Fibroblast of pulmonary artery (primary cell): ENCODE measurements at regions not wholly inside any gene's neighbourhood (a gene's known extent, or its start where the extent isn't known, plus 50 kb on each side); places are given as distances from the start of the nearest gene placed in this dataset.
"Not testable (repeated sequence)": the region's sequence is repeated elsewhere in the genome, so short reads cannot be mapped to it uniquely, and the experiment has no call there.

Experiments
- DNase-seq: peaks from one replicate; pipeline ENCODE4 v3.0.0-alpha.2; 2010; ENCODE audit warnings: low read depth
- H3K4me3 ChIP-seq: replicated peaks from 2 replicates; pipeline ENCODE4 v1.5.1; 2011; ENCODE audit warnings: low read depth, mild to moderate bottlenecking, control low read depth, low read length, moderate library complexity
- CTCF ChIP-seq: IDR thresholded peaks from 2 replicates; pipeline ENCODE4 v1.5.1; 2011; ENCODE audit warnings: mild to moderate bottlenecking, control low read depth, low read length, inconsistent platforms; ENCODE audit errors: missing control alignments

GRCh38 chr21:31420988-31421387, 76.9 kb upstream of the TIAM1 start:
- no peak for TF ChIP-seq CTCF
- no peak overlapping the region for H3K4me3 ChIP-seq
- DNase-seq, result no peak

- DNase-seq, result no peak
- no peak overlapping the region for H3K4me3 ChIP-seq
- TF ChIP-seq CTCF, result no peak
Measured at GRCh38 chr21:31420354-31420753, 76.3 kb upstream of the TIAM1 start.

- H3K4me3 ChIP-seq, result no peak overlapping the region
Measured at GRCh38 chr21:31418377-31419001, 74.4 kb upstream of the TIAM1 start.

GRCh38 chr21:31417214-31417613, 73.2 kb upstream of the TIAM1 start:
- not testable (repeated sequence) for H3K4me3 ChIP-seq, DNase-seq

More at GRCh38 chr21:31418377-31419001, 74.4 kb upstream of the TIAM1 start:
- TF ChIP-seq CTCF, result no peak
- no peak for DNase-seq

GRCh38 chr21:31416465-31416864, 72.4 kb upstream of the TIAM1 start:
- H3K4me3 ChIP-seq, result no peak overlapping the region
- peak; percentile 63 for DNase-seq
- no peak for TF ChIP-seq CTCF

- no peak overlapping the region for H3K4me3 ChIP-seq
- TF ChIP-seq CTCF, result no peak
- DNase-seq, result no peak
Measured at GRCh38 chr21:31414263-31415000, 70.4 kb upstream of the TIAM1 start.

GRCh38 chr21:31413698-31414097, 69.6 kb upstream of the TIAM1 start:
- H3K4me3 ChIP-seq, result no peak overlapping the region
- no peak for DNase-seq
- no peak for TF ChIP-seq CTCF
